HCT116 (cell line): ENCODE measurements at regions not wholly inside any gene's neighbourhood (a gene's known extent, or its start where the extent isn't known, plus 50 kb on each side); places are given as distances from the start of the nearest gene placed in this dataset.
"Not testable (repeated sequence)": the region's sequence is repeated elsewhere in the genome, so short reads cannot be mapped to it uniquely, and the experiment has no call there.

Experiments
- ATAC-seq: fragments of 200-7000 bp; cut with Tn5 transposase; 2 replicates; pipeline ENCODE4 v1.9.1; 2020; ENCODE audit warnings: mild to moderate bottlenecking, moderate library complexity
- BruUV-seq: library from RNA; stranded (reverse); fragments of 400-500 nt; replicated peaks from 2 replicates; lab custom pipeline; 2021; lab: Mats Ljungman, UMichigan
- CTCF ChIA-PET: fragments of 300-600 bp; sonication (Branson Sonifier 250); formaldehyde crosslinking; loops from one replicate; lab custom pipeline; 2021; ENCODE audit warnings: antibody characterized with exemption; lab: Charles Lee
- POLR2A ChIA-PET: fragments of 300-600, 350-600 bp; sonication (Branson Sonifier 250); formaldehyde crosslinking; loops from one replicate; lab custom pipeline; 2021; ENCODE audit warnings: antibody characterized with exemption; lab: Charles Lee
- RAD21 ChIA-PET, 2 experiments: fragments of 300-600 bp; sonication (Branson Sonifier 250); formaldehyde crosslinking; loops; one replicate each; lab custom pipeline; 2023; ENCODE audit warnings: low total read pairs in 2 of 2; ENCODE audit not compliant: uncharacterized antibody in 2 of 2, unreplicated experiment in 2 of 2, low non-redundant PET in 1 of 2; lab: Charles Lee
- DNase-seq: peaks from one replicate; pipeline ENCODE4 v3.0.0-alpha.2; 2010; ENCODE audit warnings: low read depth, low spot score
- H2AFZ ChIP-seq: fragments of 200-600 bp; shearing (Covaris generic), sonication (generic); 2 replicates; pipeline ENCODE4 v1.6.1; 2017; ENCODE audit warnings: low read depth, mixed run types, mixed read lengths, antibody characterized with exemption, low read length; ENCODE audit not compliant: poor library complexity, severe bottlenecking
- H3K27ac ChIP-seq: 2 replicates; pipeline ENCODE4 v1.5.1; 2012; ENCODE audit warnings: low read depth, low read length
- H3K27me3 ChIP-seq: fragments of 200-600 bp; sonication (generic); 2 replicates; pipeline ENCODE4 v1.6.1; 2016; ENCODE audit warnings: mixed run types, low read length, mixed read lengths; ENCODE audit not compliant: insufficient read depth
- H3K36me3 ChIP-seq, 2 experiments: fragments of 200-500 bp in 1 of 2; fragments of 200-600 bp in 1 of 2; sonication (Bioruptor generic) in 1 of 2; sonication (generic) in 1 of 2; 2 replicates each; pipeline versions ENCODE4 v1.5.1 to v1.6.1; 2014 to 2016; ENCODE audit warnings: low read length in 2 of 2, inconsistent platforms in 1 of 2, mixed read lengths in 1 of 2, mixed run types in 1 of 2; ENCODE audit not compliant: insufficient read depth in 2 of 2, control insufficient read depth in 1 of 2
- H3K4me1 ChIP-seq, 2 experiments: fragments of 200-600 bp in 1 of 2; sonication (generic) in 1 of 2; 2 replicates each; pipeline versions ENCODE4 v1.5.1 to v1.6.1; 2012 to 2017; ENCODE audit warnings: low read length in 2 of 2, inconsistent platforms in 1 of 2, mild to moderate bottlenecking in 1 of 2, mixed read lengths in 1 of 2, mixed run types in 1 of 2, moderate library complexity in 1 of 2; ENCODE audit not compliant: insufficient read depth in 2 of 2, control insufficient read depth in 1 of 2
- H3K4me2 ChIP-seq: fragments of 200-600 bp; sonication (generic); 2 replicates; pipeline ENCODE4 v1.6.1; 2017; ENCODE audit warnings: mixed run types, low read length, mixed read lengths
- H3K4me3 ChIP-seq, 2 experiments: fragments of 200-600 bp in 1 of 2; sonication (generic) in 1 of 2; replicated peaks in 1 of 2; 2 replicates each; pipeline ENCODE4 v1.5.1; 2011 to 2016; ENCODE audit warnings: low read length in 2 of 2, control low read depth in 1 of 2, low read depth in 1 of 2, mild to moderate bottlenecking in 1 of 2, mixed read lengths in 1 of 2, mixed run types in 1 of 2
- H3K79me2 ChIP-seq: fragments of 200-600 bp; sonication (generic); 2 replicates; pipeline ENCODE4 v1.6.1; 2017; ENCODE audit warnings: mild to moderate bottlenecking, mixed run types, low read length, moderate library complexity, mixed read lengths; ENCODE audit not compliant: insufficient read depth
- H3K9ac ChIP-seq: fragments of 200-600 bp; sonication (generic); 2 replicates; pipeline ENCODE4 v1.6.1; 2016; ENCODE audit warnings: low read length, mixed read lengths
- H3K9me2 ChIP-seq: fragments of 200-600 bp; sonication (generic), shearing (Covaris generic); 2 replicates; pipeline ENCODE4 v1.6.1; 2017; ENCODE audit warnings: mixed run types, mild to moderate bottlenecking, moderate library complexity; ENCODE audit not compliant: insufficient read depth
- H3K9me3 ChIP-seq, 2 experiments: fragments of 200-500 bp in 1 of 2; fragments of 200-600 bp in 1 of 2; sonication (Bioruptor generic) in 1 of 2; sonication (generic) in 1 of 2; 2 replicates each; pipeline ENCODE4 v1.6.1; 2014 to 2017; ENCODE audit warnings: low read length in 2 of 2, mixed read lengths in 2 of 2, inconsistent platforms in 1 of 2, low read depth in 1 of 2, mild to moderate bottlenecking in 1 of 2, mixed run types in 1 of 2, moderate library complexity in 1 of 2; ENCODE audit not compliant: control insufficient read depth in 1 of 2, insufficient read depth in 1 of 2
- H4K20me1 ChIP-seq: fragments of 200-600 bp; sonication (generic), shearing (Covaris generic); 2 replicates; pipeline ENCODE4 v1.6.1; 2017; ENCODE audit warnings: mixed run types, mild to moderate bottlenecking, moderate library complexity; ENCODE audit not compliant: insufficient read depth
- EGR1 ChIP-seq: IDR thresholded peaks from 2 replicates; pipeline ENCODE4 v1.6.1; 2012; ENCODE audit warnings: low read depth
- SP1 ChIP-seq: IDR thresholded peaks from 2 replicates; pipeline ENCODE4 v1.6.1; 2012; ENCODE audit warnings: low read depth
- SRF ChIP-seq: IDR thresholded peaks from 2 replicates; pipeline ENCODE4 v1.6.1; 2012; ENCODE audit warnings: low read depth
- TCF7L2 ChIP-seq: IDR thresholded peaks from 2 replicates; pipeline ENCODE4 v1.7.0; 2011; ENCODE audit warnings: borderline replicate concordance, inconsistent platforms; ENCODE audit not compliant: insufficient read depth, insufficient read length; ENCODE audit errors: extremely low read depth
- intact Hi-C: fragments of 100-400 bp; cut with micrococcal nuclease; formaldehyde crosslinking; loops from 2 replicates; pipeline ENCODE4 v1.10.0; 2022
- TF ChIP-seq, protein P1 (sequence below), 3 experiments: fragments of 200-600 bp in 1 of 3; sonication (generic) in 1 of 3; IDR thresholded peaks in 2 of 3; conservative IDR thresholded peaks in 1 of 3; 2 replicates each; pipeline ENCODE4 v1.5.1; 2012 to 2017; ENCODE audit warnings: low read depth in 2 of 3, low read length in 2 of 3, antibody characterized with exemption in 1 of 3, borderline replicate concordance in 1 of 3, control low read depth in 1 of 3, mild to moderate bottlenecking in 1 of 3, mixed read lengths in 1 of 3, mixed run types in 1 of 3, moderate library complexity in 1 of 3; ENCODE audit not compliant: insufficient read depth in 1 of 3

DNA sequence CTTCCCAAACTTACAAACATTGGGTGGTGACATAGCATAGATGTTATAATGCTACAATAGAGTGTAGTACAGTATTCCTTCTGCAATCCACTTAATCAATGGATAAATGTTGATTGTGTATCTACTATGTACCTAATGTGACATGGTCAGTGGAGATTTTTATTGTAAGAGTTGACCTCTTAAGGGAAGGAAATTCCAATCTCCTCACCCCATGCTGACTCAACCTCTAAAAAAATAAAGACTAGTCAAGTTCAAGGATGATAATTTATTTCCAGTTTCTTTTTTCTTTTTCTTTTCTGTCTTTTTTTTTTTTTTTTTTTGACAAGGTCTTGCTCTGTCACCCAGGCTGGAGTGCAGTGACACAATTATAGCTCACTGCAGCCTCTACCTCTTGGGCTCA is 206.5 kb upstream of the STS start:
- no peaks in the 10 kb centered on the region for H3K4me1 ChIP-seq
- ChIA-PET POLR2A (no interaction called here), RAD21 (no interaction called here), CTCF (no interaction called here)
- no peaks in the 10 kb centered on the region for H3K36me3 ChIP-seq
- no peak overlapping the region for H3K27ac ChIP-seq
- no peaks in the 10 kb centered on the region for H3K27me3 ChIP-seq
- intact Hi-C loops = no loop called here
- no peak overlapping the region for H3K9ac ChIP-seq
- H3K9me3 ChIP-seq = no peaks in the 10 kb centered on the region
- H4K20me1 ChIP-seq = no peaks in the 10 kb centered on the region
- no peak overlapping the region for H3K4me2 ChIP-seq
- no peak for TF ChIP-seq TCF7L2
- no peak for TF ChIP-seq SP1
- TF ChIP-seq, protein P1, sequence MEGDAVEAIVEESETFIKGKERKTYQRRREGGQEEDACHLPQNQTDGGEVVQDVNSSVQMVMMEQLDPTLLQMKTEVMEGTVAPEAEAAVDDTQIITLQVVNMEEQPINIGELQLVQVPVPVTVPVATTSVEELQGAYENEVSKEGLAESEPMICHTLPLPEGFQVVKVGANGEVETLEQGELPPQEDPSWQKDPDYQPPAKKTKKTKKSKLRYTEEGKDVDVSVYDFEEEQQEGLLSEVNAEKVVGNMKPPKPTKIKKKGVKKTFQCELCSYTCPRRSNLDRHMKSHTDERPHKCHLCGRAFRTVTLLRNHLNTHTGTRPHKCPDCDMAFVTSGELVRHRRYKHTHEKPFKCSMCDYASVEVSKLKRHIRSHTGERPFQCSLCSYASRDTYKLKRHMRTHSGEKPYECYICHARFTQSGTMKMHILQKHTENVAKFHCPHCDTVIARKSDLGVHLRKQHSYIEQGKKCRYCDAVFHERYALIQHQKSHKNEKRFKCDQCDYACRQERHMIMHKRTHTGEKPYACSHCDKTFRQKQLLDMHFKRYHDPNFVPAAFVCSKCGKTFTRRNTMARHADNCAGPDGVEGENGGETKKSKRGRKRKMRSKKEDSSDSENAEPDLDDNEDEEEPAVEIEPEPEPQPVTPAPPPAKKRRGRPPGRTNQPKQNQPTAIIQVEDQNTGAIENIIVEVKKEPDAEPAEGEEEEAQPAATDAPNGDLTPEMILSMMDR (IDR thresholded peaks at IDR 0.05 in 2 of 3, conservative IDR thresholded peaks at IDR 0.05 in 1 of 3; ENCODE audit: borderline replicate concordance in 1 of 3, insufficient read depth in 1 of 3, low read depth in 2 of 3, low read length in 2 of 3) = no peak
- TF ChIP-seq SRF = no peak
- no peak for TF ChIP-seq EGR1
- H3K4me3 ChIP-seq = no peak overlapping the region
- H3K9me2 ChIP-seq = no peaks in the 10 kb centered on the region
- no peak for ATAC-seq
- H2AFZ ChIP-seq = no peak overlapping the region
- no TSS peak for BruUV-seq
- no peak for DNase-seq
- no peaks in the 10 kb centered on the region for H3K79me2 ChIP-seq

- H4K20me1 ChIP-seq, H3K27me3 ChIP-seq, ATAC-seq, H2AFZ ChIP-seq, DNase-seq, RAD21 ChIA-PET, H3K27ac ChIP-seq, H3K9ac ChIP-seq, H3K4me2 ChIP-seq, POLR2A ChIA-PET, intact Hi-C loops, H3K9me3 ChIP-seq, H3K4me1 ChIP-seq, BruUV-seq, H3K9me2 ChIP-seq, H3K36me3 ChIP-seq, H3K4me3 ChIP-seq, CTCF ChIA-PET, H3K79me2 ChIP-seq: not testable (repeated sequence)
Measured at GRCh38 chrX:6932942-6933341, 214.6 kb upstream of the STS start.
